ENCODE measurements at regions not wholly inside any gene's neighbourhood (a gene's known extent, or its start where the extent isn't known, plus 50 kb on each side); places are given as distances from the start of the nearest gene placed in this dataset.
A peak's percentile ranks its signal among the peaks of the same experiment; 100 is the strongest.
"Not testable (repeated sequence)": the region's sequence is repeated elsewhere in the genome, so short reads cannot be mapped to it uniquely, and the experiment has no call there.

DNA sequence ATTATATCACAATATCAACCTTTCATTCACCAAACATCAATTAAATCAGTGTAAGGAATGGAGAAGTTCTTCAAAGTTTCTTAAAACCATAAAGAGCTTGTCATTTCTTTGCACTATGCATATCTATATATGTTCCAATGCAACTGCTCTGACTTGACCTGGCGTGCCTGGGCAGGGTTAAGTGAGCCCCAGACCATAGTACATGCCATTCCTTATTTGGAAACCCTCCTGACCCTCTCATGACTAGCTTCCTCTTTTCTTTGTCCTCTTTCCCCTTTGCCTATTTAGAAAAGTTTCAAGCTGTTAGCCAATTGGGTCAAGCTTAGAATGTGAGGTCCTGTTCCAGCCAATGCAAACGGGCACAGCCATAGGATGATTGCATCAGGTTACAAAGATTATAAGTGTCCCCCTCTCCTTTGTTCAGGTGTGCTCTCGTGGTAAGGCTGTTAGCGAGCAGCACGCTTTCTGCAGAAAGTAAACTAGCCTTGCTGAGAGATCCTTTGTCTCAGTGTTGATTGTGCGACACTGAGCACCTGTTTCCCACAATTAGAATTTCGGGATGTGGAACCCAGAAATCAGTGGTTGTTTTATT lies 78.2 kb upstream of the UXS1 start:
- in situ Hi-C loops (cut with HindIII; ENCODE audit: low pct_unique_long_range_greater_than_20kb, low sequenced_read_pairs): no loop called here
- no peak for DNase-seq (ENCODE audit: low read depth)

DNA sequence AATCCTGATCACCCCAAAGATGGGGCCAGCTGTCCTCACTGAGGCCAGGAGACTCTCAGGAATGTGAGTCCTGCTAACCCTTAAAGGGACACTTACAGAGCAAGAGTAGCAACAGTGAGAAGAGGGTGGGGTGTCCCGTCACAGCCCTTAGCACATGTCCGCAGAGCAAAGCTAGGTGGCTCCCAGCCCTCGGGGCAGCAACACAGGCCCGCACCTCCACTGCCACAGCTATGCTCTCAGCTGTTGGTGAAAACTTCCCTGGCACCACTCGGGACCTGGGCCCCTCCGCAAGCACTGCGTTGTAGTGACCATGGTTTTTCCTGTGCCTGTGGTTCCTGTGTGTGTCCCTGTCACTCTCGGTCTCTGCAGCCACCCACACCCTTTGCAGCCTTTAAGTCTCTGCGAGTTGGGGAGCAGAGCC lies 76.4 kb upstream of the UXS1 start:
- in situ Hi-C loops (cut with HindIII; ENCODE audit: low pct_unique_long_range_greater_than_20kb, low sequenced_read_pairs): no loop called here
- no peak for DNase-seq (ENCODE audit: low read depth)

DNA sequence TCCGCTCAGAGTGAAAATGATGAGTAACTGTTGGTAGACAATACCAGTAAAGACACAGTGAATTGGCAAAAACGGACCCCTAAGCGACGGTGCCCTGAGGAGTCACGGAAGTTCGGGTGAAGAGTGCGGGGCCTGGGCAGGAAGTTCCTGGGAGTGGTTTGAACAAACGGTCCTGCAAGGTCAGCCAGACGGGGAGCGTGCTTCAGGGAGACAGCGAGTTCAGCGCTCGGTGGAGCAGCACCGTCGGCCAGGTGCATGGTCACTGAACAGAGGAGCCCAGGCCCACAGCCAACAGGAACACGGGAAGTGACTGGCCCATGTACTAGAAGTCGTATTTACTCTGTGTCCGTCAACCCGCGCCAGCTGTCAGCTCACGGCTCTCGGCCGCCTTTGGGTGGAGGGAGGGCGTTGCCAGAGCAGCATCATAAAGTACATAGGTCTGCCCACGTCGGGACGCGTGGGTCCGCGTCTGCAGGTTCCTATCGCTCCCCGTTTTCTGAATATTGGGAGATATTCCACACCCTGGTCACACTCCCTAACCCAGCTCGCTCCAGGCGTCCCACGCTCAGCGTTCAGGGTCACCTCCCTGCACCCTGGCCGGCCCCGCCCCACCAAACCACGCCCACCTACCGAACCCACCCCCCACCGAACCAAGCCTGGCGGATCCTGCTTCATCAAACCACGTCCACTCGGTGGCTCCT lies 75.6 kb upstream of the UXS1 start:
- DNase-seq (ENCODE audit: low read depth): peak; percentile 10
- in situ Hi-C loops (cut with HindIII; ENCODE audit: low pct_unique_long_range_greater_than_20kb, low sequenced_read_pairs): no loop called here

DNA sequence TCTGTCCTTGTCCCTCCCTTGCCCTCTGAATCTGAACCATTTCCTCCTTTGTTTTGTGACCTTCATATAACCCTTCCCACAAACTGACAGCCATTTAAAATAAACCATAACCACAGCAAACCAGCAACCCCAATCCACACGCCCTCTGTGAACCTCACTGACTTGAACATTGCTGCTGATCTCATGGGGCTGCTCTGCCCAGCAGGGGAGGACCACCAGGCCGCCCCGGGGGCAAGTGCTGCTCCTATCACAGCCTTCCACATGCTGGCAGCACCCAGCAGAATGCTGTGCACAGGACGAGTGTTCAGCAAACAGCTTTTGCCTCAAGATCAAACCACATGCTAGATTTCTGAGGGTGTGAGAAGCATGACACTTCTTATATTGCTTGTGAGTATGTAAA lies 73.9 kb upstream of the UXS1 start:
- in situ Hi-C loops (cut with HindIII; ENCODE audit: low pct_unique_long_range_greater_than_20kb, low sequenced_read_pairs): no loop called here

DNA sequence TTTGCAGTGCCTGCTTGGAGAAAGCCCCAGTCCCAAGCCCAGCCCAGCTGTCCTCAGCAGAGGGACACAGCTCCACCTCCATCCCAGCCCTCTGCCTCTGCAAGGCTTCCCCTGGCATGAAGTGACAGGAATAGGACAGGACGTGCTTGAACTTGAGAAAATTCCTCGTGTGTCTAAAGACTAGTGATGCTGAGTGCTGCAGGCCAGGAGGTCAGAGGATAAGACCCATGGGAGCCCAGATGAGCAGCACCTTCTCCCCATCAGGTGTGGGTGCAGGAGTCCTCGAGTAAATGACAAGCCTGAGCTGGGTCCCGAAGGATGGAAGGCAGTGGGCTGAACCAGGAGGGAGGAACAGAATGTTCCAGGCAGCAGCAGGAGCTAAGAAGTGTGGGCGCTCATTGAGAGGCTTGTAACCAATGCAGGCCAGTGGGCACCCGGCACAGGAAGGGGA lies 67.8 kb upstream of the UXS1 start:
- DNase-seq (ENCODE audit: low read depth): no peak
- in situ Hi-C loops (cut with HindIII; ENCODE audit: low pct_unique_long_range_greater_than_20kb, low sequenced_read_pairs): no loop called here

More for the DNA sequence above, 73.9 kb upstream of the UXS1 start:
- DNase-seq (ENCODE audit: low read depth): no peak

DNA sequence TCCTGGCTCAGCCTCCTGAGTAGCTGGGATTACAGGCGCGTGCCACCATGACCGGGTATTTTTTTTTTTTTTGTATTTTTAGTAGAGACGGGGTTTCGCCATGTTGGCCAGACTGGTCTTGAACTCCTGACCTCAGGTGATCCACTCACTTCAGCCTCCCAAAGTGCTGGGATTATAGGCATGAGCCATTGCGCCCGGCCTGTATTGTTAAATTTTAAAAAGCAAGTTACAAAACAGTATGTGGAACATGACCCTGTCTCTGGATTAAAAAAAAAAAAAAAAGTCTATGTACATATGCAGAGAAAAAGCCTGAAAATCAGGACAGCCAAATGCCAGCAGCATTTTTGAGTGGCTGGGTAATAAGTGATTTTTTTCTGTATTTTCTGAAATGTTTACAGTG lies 64.8 kb upstream of the UXS1 start:
- DNase-seq (ENCODE audit: low read depth): not testable (repeated sequence)

DNA sequence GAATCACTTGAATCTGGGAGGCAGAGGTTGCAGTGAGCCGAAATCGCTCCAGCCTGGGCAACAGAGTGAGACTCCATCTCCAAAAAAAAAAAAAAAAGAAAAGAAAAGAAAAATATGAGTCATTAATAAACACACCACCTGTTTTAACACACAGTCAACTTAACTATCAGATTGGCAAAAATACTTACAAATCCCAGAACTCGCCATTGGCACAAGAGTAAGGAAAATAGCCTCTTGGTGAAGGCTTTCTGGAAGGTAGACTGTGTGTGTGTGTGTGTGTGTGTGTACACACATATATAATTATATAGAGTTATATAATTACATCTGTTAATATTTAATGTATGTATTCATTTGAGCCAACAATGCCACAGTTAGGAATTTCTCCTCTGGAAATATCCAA lies 63.7 kb upstream of the UXS1 start:
- in situ Hi-C loops (cut with HindIII; ENCODE audit: low pct_unique_long_range_greater_than_20kb, low sequenced_read_pairs): no loop called here
- no peak for DNase-seq (ENCODE audit: low read depth)

More for the DNA sequence above, 64.8 kb upstream of the UXS1 start:
- in situ Hi-C loops (cut with HindIII; ENCODE audit: low pct_unique_long_range_greater_than_20kb, low sequenced_read_pairs): not testable (repeated sequence)

DNA sequence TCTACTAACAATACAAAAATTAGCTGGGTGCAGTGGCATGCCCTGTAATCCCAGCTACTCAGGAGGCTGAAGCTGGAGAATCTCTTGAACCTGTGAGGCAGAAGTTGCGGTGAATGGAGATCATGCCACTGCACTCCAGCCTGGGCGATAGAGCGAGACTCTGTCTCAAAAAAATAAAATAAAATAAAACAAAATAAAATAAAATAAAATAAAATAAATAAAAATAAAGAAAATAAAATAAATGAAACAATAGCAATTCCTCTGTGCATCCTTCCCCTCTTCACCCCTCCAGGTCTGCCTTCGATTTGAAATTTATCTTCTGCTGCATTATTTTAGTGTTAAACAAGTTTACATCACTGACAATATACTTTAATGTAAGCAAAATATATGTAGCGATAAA lies 63.0 kb upstream of the UXS1 start:
- in situ Hi-C loops (cut with HindIII; ENCODE audit: low pct_unique_long_range_greater_than_20kb, low sequenced_read_pairs): no loop called here
- no peak for DNase-seq (ENCODE audit: low read depth)

DNA sequence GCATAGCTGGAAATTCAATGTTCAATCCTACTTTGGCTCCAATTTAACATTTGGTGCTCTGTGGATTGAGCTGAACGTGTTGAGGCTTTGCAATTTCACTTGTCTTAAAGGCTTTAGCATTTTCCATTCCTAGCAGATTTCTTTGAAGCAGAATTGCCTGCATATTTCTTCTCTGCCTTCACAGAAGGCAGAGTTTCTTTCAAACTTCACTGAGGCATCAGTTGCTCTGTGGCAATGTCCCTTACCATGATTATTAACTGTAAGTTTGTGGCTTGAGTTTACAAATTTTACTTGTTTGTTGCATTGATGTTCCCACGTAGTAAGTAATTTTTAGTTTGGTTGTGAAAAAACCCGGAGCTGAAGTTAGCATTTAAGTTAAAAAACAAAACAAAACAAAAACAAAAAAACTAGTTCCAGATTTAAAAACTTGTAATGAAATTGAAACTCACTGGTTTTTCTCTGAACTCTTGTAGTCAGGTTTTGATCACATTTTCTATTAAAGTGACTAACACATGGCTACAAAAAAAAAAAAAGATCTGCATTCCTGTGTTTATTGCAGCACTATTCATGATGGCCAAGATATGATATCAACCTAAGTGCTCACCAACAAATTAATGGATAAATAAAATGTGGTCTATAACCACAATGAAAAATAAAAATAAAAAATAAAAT lies 55.2 kb upstream of the UXS1 start:
- DNase-seq (ENCODE audit: low read depth); in situ Hi-C loops (cut with HindIII; ENCODE audit: low pct_unique_long_range_greater_than_20kb, low sequenced_read_pairs): not testable (repeated sequence)

DNA sequence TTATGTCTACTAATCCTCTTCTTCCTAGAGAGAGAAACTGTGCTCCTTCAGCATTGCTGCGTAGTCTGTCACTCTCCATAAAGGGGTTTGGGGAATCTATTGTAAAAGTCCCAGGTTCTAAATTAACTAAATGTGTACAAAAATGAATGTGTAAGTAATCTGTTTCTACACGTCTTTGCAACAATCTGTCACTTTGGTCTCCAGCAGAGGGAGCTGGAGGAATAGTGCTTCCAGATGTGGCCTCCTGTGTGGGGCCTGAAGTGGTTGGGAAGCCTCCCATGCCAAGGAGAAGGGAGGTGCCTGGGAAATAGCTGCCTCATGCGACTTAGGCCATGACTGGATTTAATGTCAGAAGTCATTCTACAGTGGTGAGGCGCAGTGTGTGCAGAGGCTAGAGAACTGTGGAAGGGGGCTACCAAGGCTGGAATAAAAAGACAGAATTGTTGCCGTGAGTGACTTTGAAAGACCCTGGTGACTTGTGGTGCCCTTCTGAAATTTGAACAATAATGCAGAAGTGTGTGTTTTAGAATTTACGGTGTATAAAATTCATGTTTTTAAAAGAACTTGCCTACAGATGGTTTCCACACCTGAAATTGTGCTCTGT lies 54.5 kb upstream of the UXS1 start:
- in situ Hi-C loops (cut with HindIII; ENCODE audit: low pct_unique_long_range_greater_than_20kb, low sequenced_read_pairs); DNase-seq (ENCODE audit: low read depth): not testable (repeated sequence)

All from Caki2 (cell line).